ENCODE measurements at regions not wholly inside any gene's neighbourhood (a gene's known extent, or its start where the extent isn't known, plus 50 kb on each side); places are given as distances from the start of the nearest gene placed in this dataset.

GRCh38 chr2:58520903-58521302, 279.8 kb upstream of the FANCL start:
- TF ChIP-seq, protein P1, sequence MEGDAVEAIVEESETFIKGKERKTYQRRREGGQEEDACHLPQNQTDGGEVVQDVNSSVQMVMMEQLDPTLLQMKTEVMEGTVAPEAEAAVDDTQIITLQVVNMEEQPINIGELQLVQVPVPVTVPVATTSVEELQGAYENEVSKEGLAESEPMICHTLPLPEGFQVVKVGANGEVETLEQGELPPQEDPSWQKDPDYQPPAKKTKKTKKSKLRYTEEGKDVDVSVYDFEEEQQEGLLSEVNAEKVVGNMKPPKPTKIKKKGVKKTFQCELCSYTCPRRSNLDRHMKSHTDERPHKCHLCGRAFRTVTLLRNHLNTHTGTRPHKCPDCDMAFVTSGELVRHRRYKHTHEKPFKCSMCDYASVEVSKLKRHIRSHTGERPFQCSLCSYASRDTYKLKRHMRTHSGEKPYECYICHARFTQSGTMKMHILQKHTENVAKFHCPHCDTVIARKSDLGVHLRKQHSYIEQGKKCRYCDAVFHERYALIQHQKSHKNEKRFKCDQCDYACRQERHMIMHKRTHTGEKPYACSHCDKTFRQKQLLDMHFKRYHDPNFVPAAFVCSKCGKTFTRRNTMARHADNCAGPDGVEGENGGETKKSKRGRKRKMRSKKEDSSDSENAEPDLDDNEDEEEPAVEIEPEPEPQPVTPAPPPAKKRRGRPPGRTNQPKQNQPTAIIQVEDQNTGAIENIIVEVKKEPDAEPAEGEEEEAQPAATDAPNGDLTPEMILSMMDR (IDR thresholded peaks at IDR 0.05; ENCODE audit: insufficient read depth, low read length), result no peak
- TF ChIP-seq SPI1 (IDR thresholded peaks at IDR 0.05; ENCODE audit: borderline replicate concordance, low read depth) (no peak), POLR2AphosphoS5 (IDR thresholded peaks at IDR 0.05; ENCODE audit: low read depth) (no peak), GABPA (IDR thresholded peaks at IDR 0.05; ENCODE audit: low read depth) (no peak)
- TF ChIP-seq, protein P2, sequence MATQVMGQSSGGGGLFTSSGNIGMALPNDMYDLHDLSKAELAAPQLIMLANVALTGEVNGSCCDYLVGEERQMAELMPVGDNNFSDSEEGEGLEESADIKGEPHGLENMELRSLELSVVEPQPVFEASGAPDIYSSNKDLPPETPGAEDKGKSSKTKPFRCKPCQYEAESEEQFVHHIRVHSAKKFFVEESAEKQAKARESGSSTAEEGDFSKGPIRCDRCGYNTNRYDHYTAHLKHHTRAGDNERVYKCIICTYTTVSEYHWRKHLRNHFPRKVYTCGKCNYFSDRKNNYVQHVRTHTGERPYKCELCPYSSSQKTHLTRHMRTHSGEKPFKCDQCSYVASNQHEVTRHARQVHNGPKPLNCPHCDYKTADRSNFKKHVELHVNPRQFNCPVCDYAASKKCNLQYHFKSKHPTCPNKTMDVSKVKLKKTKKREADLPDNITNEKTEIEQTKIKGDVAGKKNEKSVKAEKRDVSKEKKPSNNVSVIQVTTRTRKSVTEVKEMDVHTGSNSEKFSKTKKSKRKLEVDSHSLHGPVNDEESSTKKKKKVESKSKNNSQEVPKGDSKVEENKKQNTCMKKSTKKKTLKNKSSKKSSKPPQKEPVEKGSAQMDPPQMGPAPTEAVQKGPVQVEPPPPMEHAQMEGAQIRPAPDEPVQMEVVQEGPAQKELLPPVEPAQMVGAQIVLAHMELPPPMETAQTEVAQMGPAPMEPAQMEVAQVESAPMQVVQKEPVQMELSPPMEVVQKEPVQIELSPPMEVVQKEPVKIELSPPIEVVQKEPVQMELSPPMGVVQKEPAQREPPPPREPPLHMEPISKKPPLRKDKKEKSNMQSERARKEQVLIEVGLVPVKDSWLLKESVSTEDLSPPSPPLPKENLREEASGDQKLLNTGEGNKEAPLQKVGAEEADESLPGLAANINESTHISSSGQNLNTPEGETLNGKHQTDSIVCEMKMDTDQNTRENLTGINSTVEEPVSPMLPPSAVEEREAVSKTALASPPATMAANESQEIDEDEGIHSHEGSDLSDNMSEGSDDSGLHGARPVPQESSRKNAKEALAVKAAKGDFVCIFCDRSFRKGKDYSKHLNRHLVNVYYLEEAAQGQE (IDR thresholded peaks at IDR 0.05; ENCODE audit: insufficient replicate concordance, low read depth), result no peak

Measured in HL-60 (cell line).